OCI-LY1 (cell line): ENCODE measurements at regions not wholly inside any gene's neighbourhood (a gene's known extent, or its start where the extent isn't known, plus 50 kb on each side); places are given as distances from the start of the nearest gene placed in this dataset.

Experiments used
- H2AFZ ChIP-seq: fragments of 200-600 bp; sonication (generic), shearing (Covaris generic); 2 replicates; pipeline ENCODE4 v1.6.0; 2014; ENCODE audit warnings: antibody characterized with exemption, mild to moderate bottlenecking, low read length
- H3F3A ChIP-seq: fragments of 200-600 bp; sonication (generic), shearing (Covaris generic); 2 replicates; pipeline ENCODE4 v1.6.0; 2014; ENCODE audit warnings: mild to moderate bottlenecking, antibody characterized with exemption, low read length, moderate library complexity; ENCODE audit not compliant: insufficient read depth
- H3K27ac ChIP-seq: fragments of 200-600 bp; sonication (generic); 2 replicates; pipeline ENCODE4 v1.5.1; 2014; ENCODE audit warnings: low read length, mixed run types, mild to moderate bottlenecking, low read depth; ENCODE audit not compliant: poor library complexity, severe bottlenecking
- H3K27me3 ChIP-seq: fragments of 200-600 bp; sonication (generic); 2 replicates; pipeline ENCODE4 v1.6.0; 2014; ENCODE audit warnings: antibody characterized with exemption, mild to moderate bottlenecking, low read length, moderate library complexity; ENCODE audit not compliant: insufficient read depth
- H3K36me3 ChIP-seq: fragments of 200-600 bp; sonication (generic); 2 replicates; pipeline ENCODE4 v1.6.1; 2014; ENCODE audit warnings: mild to moderate bottlenecking, antibody characterized with exemption, low read length, moderate library complexity, mixed read lengths; ENCODE audit not compliant: insufficient read depth
- H3K4me1 ChIP-seq: fragments of 200-600 bp; sonication (generic); 2 replicates; pipeline ENCODE4 v1.5.1; 2014; ENCODE audit warnings: mild to moderate bottlenecking, low read length, moderate library complexity; ENCODE audit not compliant: insufficient read depth, severe bottlenecking
- H3K4me2 ChIP-seq: fragments of 200-600 bp; sonication (generic), shearing (Covaris generic); 2 replicates; pipeline ENCODE4 v1.6.1; 2014; ENCODE audit warnings: low read length
- H3K4me3 ChIP-seq: fragments of 200-600 bp; sonication (generic); 2 replicates; pipeline ENCODE4 v1.5.1; 2014; ENCODE audit warnings: low read length, low read depth, mild to moderate bottlenecking, mixed read lengths; ENCODE audit not compliant: poor library complexity, severe bottlenecking
- H3K79me2 ChIP-seq: fragments of 200-600 bp; shearing (Covaris generic); 2 replicates; pipeline ENCODE4 v1.6.1; 2016; ENCODE audit warnings: mixed run types, low read length, mixed read lengths; ENCODE audit not compliant: insufficient read depth
- H3K9ac ChIP-seq: fragments of 200-600 bp; sonication (generic), shearing (Covaris generic); 2 replicates; pipeline ENCODE4 v1.6.1; 2014; ENCODE audit warnings: mild to moderate bottlenecking, low read length, mixed read lengths
- H3K9me2 ChIP-seq: fragments of 200-600 bp; sonication (generic), shearing (Covaris generic); 2 replicates; pipeline ENCODE4 v1.6.1; 2014; ENCODE audit warnings: low read depth, mild to moderate bottlenecking, low read length, mixed read lengths
- H3K9me3 ChIP-seq: fragments of 200-600 bp; shearing (Covaris generic); 2 replicates; pipeline ENCODE4 v1.6.1; 2014; ENCODE audit warnings: low read length, mixed read lengths
- H4K20me1 ChIP-seq: fragments of 200-600 bp; sonication (generic), shearing (Covaris generic); 2 replicates; pipeline ENCODE4 v1.6.0; 2016; ENCODE audit warnings: mild to moderate bottlenecking, low read length; ENCODE audit not compliant: insufficient read depth
- EZH2 ChIP-seq: fragments of 200-600 bp; sonication (generic), shearing (Covaris generic); IDR thresholded peaks from 2 replicates; pipeline ENCODE4 v1.8.0; 2017; ENCODE audit warnings: borderline replicate concordance, mixed run types, mild to moderate bottlenecking, antibody characterized with exemption, low read length, moderate library complexity, mixed read lengths
- TF ChIP-seq, protein P1 (sequence below): fragments of 200-600 bp; sonication (generic), shearing (Covaris generic); IDR thresholded peaks from 2 replicates; pipeline ENCODE4 v1.5.1; 2017; ENCODE audit warnings: mild to moderate bottlenecking, antibody characterized with exemption, low read length, moderate library complexity, mixed read lengths

- Histone ChIP-seq H4K20me1 (no peaks in the 10 kb centered on the region), H3K4me3 (no peak overlapping the region), H3F3A (no peaks in the 10 kb centered on the region), H3K9me2 (no peaks in the 10 kb centered on the region), H3K36me3 (no peaks in the 10 kb centered on the region), H3K9ac (no peak overlapping the region), H3K9me3 (no peaks in the 10 kb centered on the region), H3K27me3 (no peaks in the 10 kb centered on the region), H3K4me2 (no peak overlapping the region), H3K4me1 (no peaks in the 10 kb centered on the region), H3K79me2 (no peaks in the 10 kb centered on the region), H2AFZ (no peak overlapping the region), H3K27ac (no peak overlapping the region)
- TF ChIP-seq, protein P1, sequence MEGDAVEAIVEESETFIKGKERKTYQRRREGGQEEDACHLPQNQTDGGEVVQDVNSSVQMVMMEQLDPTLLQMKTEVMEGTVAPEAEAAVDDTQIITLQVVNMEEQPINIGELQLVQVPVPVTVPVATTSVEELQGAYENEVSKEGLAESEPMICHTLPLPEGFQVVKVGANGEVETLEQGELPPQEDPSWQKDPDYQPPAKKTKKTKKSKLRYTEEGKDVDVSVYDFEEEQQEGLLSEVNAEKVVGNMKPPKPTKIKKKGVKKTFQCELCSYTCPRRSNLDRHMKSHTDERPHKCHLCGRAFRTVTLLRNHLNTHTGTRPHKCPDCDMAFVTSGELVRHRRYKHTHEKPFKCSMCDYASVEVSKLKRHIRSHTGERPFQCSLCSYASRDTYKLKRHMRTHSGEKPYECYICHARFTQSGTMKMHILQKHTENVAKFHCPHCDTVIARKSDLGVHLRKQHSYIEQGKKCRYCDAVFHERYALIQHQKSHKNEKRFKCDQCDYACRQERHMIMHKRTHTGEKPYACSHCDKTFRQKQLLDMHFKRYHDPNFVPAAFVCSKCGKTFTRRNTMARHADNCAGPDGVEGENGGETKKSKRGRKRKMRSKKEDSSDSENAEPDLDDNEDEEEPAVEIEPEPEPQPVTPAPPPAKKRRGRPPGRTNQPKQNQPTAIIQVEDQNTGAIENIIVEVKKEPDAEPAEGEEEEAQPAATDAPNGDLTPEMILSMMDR, result no peak
- TF ChIP-seq EZH2, result no peak
Measured at GRCh38 chr15:81511138-81511537, 137.1 kb upstream of the TMC3 start.

- H4K20me1 ChIP-seq, result no peaks in the 10 kb centered on the region
- H3K4me2 ChIP-seq, result no peak overlapping the region
- no peaks in the 10 kb centered on the region for H3K79me2 ChIP-seq
- no peak overlapping the region for H3K27ac ChIP-seq
- H3K9me3 ChIP-seq, result no peaks in the 10 kb centered on the region
- no peaks in the 10 kb centered on the region for H3K27me3 ChIP-seq
- no peaks in the 10 kb centered on the region for H3K36me3 ChIP-seq
- H2AFZ ChIP-seq, result no peak overlapping the region
- no peaks in the 10 kb centered on the region for H3K9me2 ChIP-seq
- H3K9ac ChIP-seq, result no peak overlapping the region
- H3F3A ChIP-seq, result no peaks in the 10 kb centered on the region
- H3K4me1 ChIP-seq, result no peaks in the 10 kb centered on the region
- TF ChIP-seq EZH2, result no peak
- TF ChIP-seq, protein P1, result no peak
- H3K4me3 ChIP-seq, result no peak overlapping the region
Measured at GRCh38 chr15:81507831-81508230, 133.8 kb upstream of the TMC3 start.

- H3K9ac ChIP-seq, result no peak overlapping the region
- H3K36me3 ChIP-seq, result no peaks in the 10 kb centered on the region
- H3K27me3 ChIP-seq, result no peaks in the 10 kb centered on the region
- no peaks in the 10 kb centered on the region for H4K20me1 ChIP-seq
- H2AFZ ChIP-seq, result no peak overlapping the region
- no peak overlapping the region for H3K4me3 ChIP-seq
- no peak overlapping the region for H3K27ac ChIP-seq
- no peaks in the 10 kb centered on the region for H3K4me1 ChIP-seq
- no peak overlapping the region for H3K4me2 ChIP-seq
- H3K79me2 ChIP-seq, result no peaks in the 10 kb centered on the region
- H3K9me2 ChIP-seq, result no peaks in the 10 kb centered on the region
- TF ChIP-seq EZH2, result no peak
- TF ChIP-seq, protein P1, result no peak
- H3K9me3 ChIP-seq, result no peaks in the 10 kb centered on the region
- no peaks in the 10 kb centered on the region for H3F3A ChIP-seq
Measured at GRCh38 chr15:81506936-81507335, 132.9 kb upstream of the TMC3 start.
